AG09309 (cell line): ENCODE measurements at regions not wholly inside any gene's neighbourhood (a gene's known extent, or its start where the extent isn't known, plus 50 kb on each side); places are given as distances from the start of the nearest gene placed in this dataset.

ENCODE experiments used
- DNase-seq: peaks from one replicate; pipeline ENCODE4 v3.0.0-alpha.2; 2010; ENCODE audit warnings: low read depth
- H3K4me3 ChIP-seq: 2 replicates; pipeline ENCODE4 v1.5.1; 2011; ENCODE audit warnings: mild to moderate bottlenecking, low read depth, low read length, moderate library complexity; ENCODE audit not compliant: control insufficient read depth
- CTCF ChIP-seq: IDR thresholded peaks from 2 replicates; pipeline ENCODE4 v1.5.1; 2011; ENCODE audit warnings: mild to moderate bottlenecking, low read depth, low read length, inconsistent platforms; ENCODE audit not compliant: insufficient read depth, control insufficient read depth; ENCODE audit errors: missing control alignments

DNA sequence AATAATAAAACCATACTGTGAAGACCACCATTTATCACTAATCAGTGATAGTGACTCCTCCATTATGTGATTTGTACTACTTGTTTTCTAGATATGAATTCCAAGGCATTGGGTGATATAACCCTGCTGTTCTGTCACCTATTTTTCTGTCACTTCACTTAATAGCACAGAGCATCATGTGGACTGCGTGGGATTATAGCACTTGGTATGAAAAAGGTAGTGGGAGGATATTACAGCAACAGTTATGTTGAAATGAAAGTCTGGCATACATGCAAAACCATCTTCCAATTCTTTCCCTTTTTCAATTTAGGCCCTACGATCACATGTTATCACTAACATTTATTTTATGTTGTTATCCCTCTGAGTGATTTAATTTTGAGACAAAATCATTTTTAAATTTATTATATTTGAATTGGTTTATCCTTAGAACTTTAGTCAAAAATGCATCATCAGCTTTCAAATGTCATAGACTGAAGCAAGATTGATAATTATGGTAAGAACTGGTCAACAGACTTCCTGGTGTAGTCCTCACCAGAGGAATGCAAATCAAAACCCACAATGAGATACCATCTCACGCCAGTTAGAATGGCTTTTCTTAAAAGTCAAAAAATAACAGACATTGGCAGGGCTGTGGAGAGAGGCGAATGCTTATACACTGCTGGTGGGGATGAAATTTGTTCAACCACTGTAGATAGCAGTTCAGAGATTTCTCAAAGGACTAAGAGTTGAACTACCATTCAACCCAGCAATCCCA, 242.6 kb downstream of the IKZF2 start:
- no peak for TF ChIP-seq CTCF
- no peak overlapping the region for H3K4me3 ChIP-seq
- no peak for DNase-seq

- DNase-seq = no peak
- no peak for TF ChIP-seq CTCF
- no peak overlapping the region for H3K4me3 ChIP-seq
Observed at GRCh38 chr2:212908031-212908430, 243.4 kb downstream of the IKZF2 start.

DNA sequence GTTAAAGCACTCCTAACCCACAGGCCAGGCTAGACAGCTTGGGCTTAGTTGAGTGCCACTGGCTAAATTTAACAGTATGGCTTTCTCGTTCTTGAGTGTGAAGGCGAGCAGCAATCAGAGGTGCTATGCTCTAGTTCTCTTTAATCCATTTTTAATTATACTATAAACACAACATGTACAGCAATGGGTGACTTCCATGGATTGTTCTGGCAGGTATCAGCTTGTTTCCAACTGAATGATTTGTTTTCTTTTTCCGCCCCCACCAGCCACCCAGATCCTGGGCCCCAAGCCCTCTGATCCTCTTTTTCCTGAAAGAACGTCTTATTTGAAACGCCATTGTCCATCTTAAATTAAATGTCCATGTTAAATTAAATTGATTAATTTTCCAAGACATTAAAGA, 244.8 kb downstream of the IKZF2 start:
- TF ChIP-seq CTCF = no peak
- no peak overlapping the region for H3K4me3 ChIP-seq
- no peak for DNase-seq

DNA sequence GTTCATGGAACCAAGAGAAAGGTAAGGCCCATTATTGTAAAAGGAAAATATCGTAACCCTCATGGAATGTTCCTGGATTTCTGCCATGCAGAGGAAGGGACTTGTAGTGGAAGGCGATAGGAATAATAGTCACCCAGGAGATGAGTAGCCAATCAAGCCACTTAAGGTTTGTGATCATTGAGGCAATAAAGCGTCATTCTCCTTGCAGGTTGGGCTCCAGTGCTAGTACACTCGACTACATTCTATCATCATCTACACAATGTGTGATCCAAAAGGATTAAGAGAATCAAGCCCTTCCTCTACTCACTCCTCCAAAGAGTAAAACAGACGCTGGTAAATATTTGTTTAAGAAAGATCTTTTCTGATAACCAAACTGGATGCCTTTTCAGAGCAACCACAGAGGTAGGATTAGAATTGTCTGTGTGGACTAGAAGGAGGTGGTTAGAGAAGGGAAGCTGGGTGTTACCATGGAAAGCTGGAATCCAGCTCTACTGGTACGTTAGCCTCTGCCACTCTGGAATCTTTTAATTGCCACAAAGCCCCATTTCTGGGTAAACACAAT, 245.7 kb downstream of the IKZF2 start:
- no peak for TF ChIP-seq CTCF
- no peak overlapping the region for H3K4me3 ChIP-seq
- no peak for DNase-seq

DNA sequence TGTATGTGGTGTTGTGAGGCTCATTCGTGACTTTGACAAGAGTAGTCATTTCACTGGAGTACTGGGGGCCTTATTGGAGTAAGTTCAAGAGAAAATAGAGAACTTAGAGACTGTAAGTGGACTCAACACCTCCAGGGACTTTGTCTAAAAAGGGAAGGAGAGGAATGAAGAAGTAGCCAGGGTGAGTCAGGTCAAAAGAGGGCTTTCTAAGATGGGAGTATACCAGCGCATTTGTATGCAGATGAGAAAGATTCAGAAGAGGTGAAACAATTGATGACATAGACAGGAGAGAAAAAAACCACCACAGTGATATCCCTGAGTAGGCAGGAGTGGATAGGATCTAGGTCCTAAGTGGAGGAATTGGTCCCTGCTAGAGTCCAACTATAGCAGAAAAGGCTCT, 246.8 kb downstream of the IKZF2 start:
- DNase-seq = no peak
- no peak for TF ChIP-seq CTCF
- H3K4me3 ChIP-seq = no peak overlapping the region

DNA sequence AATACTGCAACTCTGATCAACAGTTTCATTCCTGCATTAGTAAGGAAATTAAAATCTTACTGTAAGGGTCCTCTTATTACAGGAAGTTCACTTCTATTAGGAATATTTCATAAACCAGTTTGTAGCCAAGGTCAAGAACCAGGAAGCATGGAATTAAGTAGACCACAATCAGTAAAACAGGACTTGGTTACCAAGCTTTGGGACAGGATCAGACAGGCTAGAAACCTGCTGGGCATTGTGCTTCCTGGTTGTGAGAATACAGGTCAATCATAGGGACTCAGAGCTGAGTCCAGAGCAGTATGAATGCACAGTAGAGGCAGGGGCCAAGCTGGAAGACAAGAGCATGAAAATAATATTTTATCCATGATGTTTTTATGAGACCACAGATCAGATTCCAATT, 248.0 kb downstream of the IKZF2 start:
- no peak for DNase-seq
- H3K4me3 ChIP-seq = no peak overlapping the region
- no peak for TF ChIP-seq CTCF
